Muscle of leg (tissue), 3 donors: ENCODE measurements at regions not wholly inside any gene's neighbourhood (a gene's known extent, or its start where the extent isn't known, plus 50 kb on each side); places are given as distances from the start of the nearest gene placed in this dataset.
"Not testable (repeated sequence)": the region's sequence is repeated elsewhere in the genome, so short reads cannot be mapped to it uniquely, and the experiment has no call there.

ENCODE experiments used
- DNase-seq: peaks from one replicate; pipeline ENCODE4 v3.0.0; 2013
- H3K27ac ChIP-seq: one replicate; pipeline ENCODE4 v1.5.1; 2013; ENCODE audit warnings: mild to moderate bottlenecking, low read length, control low read depth
- H3K27me3 ChIP-seq: one replicate; pipeline ENCODE4 v1.6.1; 2013; ENCODE audit warnings: low read length; ENCODE audit not compliant: control insufficient read depth, insufficient read depth
- H3K36me3 ChIP-seq: one replicate; pipeline ENCODE4 v1.6.1; 2013; ENCODE audit warnings: low read length; ENCODE audit not compliant: control insufficient read depth, insufficient read depth
- H3K4me1 ChIP-seq: one replicate; pipeline ENCODE4 v1.6.1; 2013; ENCODE audit warnings: low read length; ENCODE audit not compliant: control insufficient read depth, insufficient read depth
- H3K4me3 ChIP-seq: one replicate; pipeline ENCODE4 v1.5.1; 2013; ENCODE audit warnings: low read length, control low read depth
- H3K9me3 ChIP-seq: replicated peaks from 2 replicates; pipeline ENCODE4 v1.6.1; 2013; ENCODE audit warnings: low read depth, low read length; ENCODE audit not compliant: control insufficient read depth
- WGBS: methylation state at CpG from one replicate; pipeline ENCODE4 v1.1.5; 2013; ENCODE audit warnings: missing lambda C conversion rate; ENCODE audit not compliant: insufficient coverage; 5-methylcytosine and 5-hydroxymethylcytosine counted together

DNA sequence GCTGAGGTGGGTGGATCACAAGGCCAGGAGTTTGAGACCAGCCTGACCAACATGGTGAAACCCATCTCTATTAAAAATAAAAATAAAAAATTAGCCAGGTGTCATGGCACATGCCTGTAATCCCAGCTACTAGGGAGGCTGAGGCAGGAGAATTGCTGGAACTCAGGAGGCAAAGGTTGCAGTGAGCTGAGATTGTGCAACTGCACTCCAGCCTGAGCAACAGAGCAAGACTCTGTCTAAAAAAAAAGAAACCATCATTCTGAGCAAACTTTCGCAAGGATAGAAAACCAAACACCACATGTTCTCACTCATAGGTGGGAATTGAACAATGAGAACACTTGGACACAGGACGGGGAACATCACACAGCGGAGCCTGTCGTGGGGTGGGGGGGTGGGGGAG lies 126.4 kb downstream of the MPP7 start:
- H3K9me3 ChIP-seq, H3K4me3 ChIP-seq, H3K27me3 ChIP-seq, H3K27ac ChIP-seq, H3K4me1 ChIP-seq, DNase-seq, H3K36me3 ChIP-seq: not testable (repeated sequence)
- WGBS, result no CpG with 5 or more reads among the region's 4 CpGs

DNA sequence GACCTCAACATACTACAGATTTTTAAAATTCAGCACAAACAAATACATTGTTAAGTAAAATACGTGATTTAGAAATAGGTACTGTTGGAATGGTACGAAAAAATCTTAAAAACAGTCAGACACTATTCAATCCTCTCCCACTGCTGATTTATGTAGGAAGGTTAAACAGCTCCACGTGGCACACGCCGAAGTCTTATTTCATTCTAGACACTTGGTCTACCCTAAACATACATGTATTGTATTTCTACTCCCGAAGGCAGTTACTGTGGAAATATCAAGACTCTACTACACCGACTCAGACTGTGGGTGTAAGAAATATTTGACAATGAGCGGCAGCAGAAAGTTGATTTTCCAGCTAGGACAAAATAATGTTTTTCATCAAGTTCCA lies 130.6 kb downstream of the MPP7 start:
- Histone ChIP-seq H3K4me1 (no peaks in the 10 kb centered on the region), H3K36me3 (no peaks in the 10 kb centered on the region), H3K27ac (no peak overlapping the region), H3K9me3 (no peaks in the 10 kb centered on the region), H3K27me3 (no peaks in the 10 kb centered on the region), H3K4me3 (no peak overlapping the region)
- no CpG with 5 or more reads among the region's 8 CpGs for WGBS
- DNase-seq, result no peak

DNA sequence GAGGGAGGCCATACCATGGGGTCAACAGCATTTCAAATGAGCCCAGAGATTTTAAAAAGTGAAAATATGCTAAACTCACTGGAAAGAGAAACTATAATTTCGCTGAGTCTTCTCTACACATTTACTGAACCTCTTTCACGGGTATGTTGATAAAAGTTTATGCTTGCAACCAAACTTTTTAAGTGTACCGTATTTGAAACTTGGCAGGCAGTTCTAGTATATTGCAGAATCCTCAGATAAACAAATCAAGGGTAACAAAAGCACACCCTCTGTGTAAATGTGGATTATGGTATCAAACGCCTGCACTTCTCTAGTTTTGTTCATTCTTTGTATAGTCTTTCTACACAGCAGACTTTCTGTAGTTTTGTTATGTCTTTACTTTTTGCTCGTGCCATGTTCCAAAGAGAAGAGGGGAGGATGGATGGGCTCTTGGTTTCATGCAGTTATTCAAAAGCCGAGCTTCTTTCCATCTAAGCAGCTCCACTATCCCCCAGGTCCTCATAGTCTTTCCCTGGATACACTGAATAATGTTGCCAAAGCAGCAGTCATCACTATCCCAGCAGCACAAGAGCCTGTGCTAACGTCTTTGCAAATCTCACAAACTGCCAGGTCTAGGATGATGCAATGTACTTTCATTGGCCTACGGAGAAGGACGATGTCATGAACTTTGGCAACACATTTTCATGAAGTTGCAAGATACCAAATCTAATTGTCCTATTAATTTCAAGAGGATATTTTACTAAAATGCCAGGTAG lies 131.2 kb downstream of the MPP7 start:
- H3K9me3 ChIP-seq, result no peaks in the 10 kb centered on the region
- no peaks in the 10 kb centered on the region for H3K36me3 ChIP-seq
- no peaks in the 10 kb centered on the region for H3K4me1 ChIP-seq
- peak; percentile 53 for DNase-seq
- H3K27ac ChIP-seq, result no peak overlapping the region
- H3K27me3 ChIP-seq, result no peaks in the 10 kb centered on the region
- WGBS, result no CpG with 5 or more reads among the region's 9 CpGs
- H3K4me3 ChIP-seq, result no peak overlapping the region

DNA sequence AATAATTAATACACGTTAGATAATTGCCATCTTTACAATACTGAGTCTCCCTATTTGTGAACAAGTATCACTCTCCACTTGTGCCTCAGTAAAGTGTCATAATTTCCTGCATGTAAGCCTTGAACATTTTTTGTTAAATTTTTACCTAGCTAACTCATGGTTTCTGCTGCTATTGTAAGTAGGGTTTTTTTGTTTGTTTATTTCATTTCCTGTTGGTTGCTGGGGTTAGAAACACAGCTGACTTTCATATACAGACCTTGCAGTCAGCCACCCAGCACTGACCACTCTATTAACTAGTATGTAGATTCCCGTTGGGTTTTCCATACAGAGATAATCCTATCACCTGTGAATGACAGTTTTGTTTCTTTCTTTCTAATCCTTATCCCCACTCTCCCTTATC lies 133.3 kb downstream of the MPP7 start:
- Histone ChIP-seq H3K9me3 (no peaks in the 10 kb centered on the region), H3K27ac (no peak overlapping the region), H3K27me3 (no peaks in the 10 kb centered on the region), H3K4me1 (no peaks in the 10 kb centered on the region), H3K36me3 (no peaks in the 10 kb centered on the region), H3K4me3 (no peak overlapping the region)
- no peak for DNase-seq
- WGBS, result no CpG with 5 or more reads among the region's 2 CpGs

DNA sequence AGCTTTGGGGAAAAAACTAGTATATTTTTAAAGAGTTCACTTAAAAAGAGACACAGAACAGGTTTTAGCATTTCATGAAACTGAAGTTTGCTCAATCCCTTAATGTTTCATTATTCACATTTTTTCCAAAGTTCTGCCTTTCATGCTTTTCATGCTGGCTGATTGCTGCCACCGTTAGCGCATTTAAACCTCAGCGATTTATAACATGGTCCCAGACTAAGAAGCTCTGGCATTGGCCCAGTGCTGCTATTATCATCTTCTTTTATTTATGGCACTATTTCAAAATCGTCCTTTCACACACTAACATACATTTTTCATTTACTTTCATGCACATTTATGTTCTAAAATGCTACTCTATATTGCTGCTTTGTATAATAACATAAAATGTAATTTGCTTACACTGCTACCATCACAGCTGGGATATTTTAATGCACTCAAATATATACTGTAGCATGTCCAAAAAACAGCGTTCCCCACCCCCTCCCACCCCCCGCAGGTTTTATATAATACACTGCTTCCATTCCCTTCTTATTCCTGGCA lies 141.9 kb downstream of the MPP7 start:
- Histone ChIP-seq H3K27me3 (no peaks in the 10 kb centered on the region), H3K36me3 (no peaks in the 10 kb centered on the region), H3K9me3 (no peaks in the 10 kb centered on the region), H3K4me3 (no peak overlapping the region), H3K27ac (no peak overlapping the region), H3K4me1 (no peaks in the 10 kb centered on the region)
- WGBS, result 38% methylated on average over 3 of the region's 6 CpGs
- peak; percentile 61 for DNase-seq

DNA sequence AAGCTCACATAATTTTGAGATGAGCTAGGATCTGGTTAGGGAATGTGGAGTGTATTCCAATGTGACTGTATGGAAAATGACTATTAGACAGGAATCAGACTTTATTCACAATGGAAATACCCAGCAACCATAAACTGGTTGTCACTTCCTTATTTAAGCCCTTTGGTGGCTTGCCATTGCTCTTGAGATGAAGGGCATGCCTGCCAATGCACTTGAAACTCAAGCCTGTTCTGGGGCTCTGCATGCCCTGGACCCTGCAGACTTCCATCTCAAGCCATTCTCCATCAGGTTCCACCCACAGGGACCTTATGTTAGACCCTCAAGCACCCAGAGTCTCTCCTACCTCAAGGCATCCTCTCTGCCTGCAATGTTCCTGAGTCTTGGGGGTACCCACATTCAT lies 145.5 kb downstream of the MPP7 start:
- Histone ChIP-seq H3K27me3 (no peaks in the 10 kb centered on the region), H3K27ac (no peak overlapping the region), H3K4me1 (no peaks in the 10 kb centered on the region), H3K4me3 (no peak overlapping the region), H3K36me3 (no peaks in the 10 kb centered on the region), H3K9me3 (no peaks in the 10 kb centered on the region)
- DNase-seq, result no peak

DNA sequence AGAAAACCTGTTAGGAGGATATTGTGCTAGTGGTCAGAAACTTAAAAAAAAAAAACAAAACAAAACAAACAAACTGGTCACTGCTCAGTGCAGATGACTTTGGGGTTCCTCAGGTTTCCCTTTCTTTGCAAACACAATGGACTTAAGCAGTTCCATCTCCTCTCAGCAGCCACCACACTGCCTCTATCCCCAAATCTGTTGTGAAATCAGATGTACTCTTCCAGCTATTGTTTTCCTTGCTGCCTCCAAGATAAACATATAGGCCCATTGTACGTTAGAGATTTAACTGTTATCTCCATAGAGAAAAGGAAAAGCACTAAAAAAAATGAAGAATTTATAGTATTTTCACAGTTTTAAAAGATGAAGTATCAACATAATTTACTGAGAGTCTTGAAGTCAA lies 147.1 kb downstream of the MPP7 start:
- WGBS, result no CpG with 5 or more reads among the region's 1 CpG
- Histone ChIP-seq H3K27me3 (no peaks in the 10 kb centered on the region), H3K9me3 (no peaks in the 10 kb centered on the region), H3K36me3 (no peaks in the 10 kb centered on the region), H3K27ac (no peak overlapping the region), H3K4me1 (no peaks in the 10 kb centered on the region), H3K4me3 (no peak overlapping the region)
- no peak for DNase-seq

DNA sequence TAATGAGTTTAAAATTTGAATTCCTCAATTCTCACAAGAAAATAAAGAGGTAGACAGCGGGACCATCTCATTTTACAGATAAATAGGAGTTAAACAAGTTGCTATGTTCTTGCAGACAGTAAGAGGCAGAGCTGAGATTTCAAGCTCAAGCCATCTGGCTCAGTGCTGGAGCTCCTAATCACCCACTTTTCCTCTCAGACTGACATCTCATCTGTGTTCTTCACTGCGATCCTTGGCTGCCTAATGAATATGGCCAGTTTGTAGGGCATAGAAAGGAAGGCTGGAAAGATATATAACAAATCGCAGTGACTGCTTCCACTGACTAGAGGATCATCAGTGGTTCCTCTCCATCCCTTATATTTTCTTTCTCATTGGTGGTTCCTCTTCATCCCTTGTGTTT lies 151.2 kb downstream of the MPP7 start:
- Histone ChIP-seq H3K27me3 (no peaks in the 10 kb centered on the region), H3K27ac (no peak overlapping the region), H3K36me3 (no peaks in the 10 kb centered on the region), H3K4me3 (no peak overlapping the region), H3K4me1 (no peaks in the 10 kb centered on the region), H3K9me3 (no peaks in the 10 kb centered on the region)
- no CpG with 5 or more reads among the region's 3 CpGs for WGBS
- DNase-seq, result peak; percentile 31

DNA sequence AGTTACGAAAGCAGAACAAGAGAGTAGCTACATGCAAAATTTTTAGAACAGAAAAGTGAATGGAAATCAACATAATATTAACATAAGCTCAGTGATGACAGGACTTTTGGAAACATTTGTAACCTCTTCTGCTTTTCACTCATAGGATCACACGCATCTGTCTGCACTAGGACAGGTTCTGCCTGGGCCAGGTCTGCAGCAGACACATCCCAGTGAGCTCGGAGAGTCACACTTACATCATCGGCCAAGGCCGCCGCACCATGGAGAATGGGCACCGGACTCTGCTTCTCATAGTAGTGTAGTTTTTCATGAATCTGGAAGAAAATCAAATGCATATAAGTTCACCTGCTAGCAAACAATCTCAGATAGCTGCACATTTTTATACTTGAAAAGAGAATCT lies 150.9 kb upstream of the ODAD2 start:
- H3K27me3 ChIP-seq, result no peaks in the 10 kb centered on the region
- WGBS, result 65% methylated on average over 5 of the region's 7 CpGs
- no peak overlapping the region for H3K27ac ChIP-seq
- H3K4me3 ChIP-seq, result no peak overlapping the region
- no peaks in the 10 kb centered on the region for H3K4me1 ChIP-seq
- H3K9me3 ChIP-seq, result no peaks in the 10 kb centered on the region
- DNase-seq, result peak; percentile 54
- no peaks in the 10 kb centered on the region for H3K36me3 ChIP-seq

DNA sequence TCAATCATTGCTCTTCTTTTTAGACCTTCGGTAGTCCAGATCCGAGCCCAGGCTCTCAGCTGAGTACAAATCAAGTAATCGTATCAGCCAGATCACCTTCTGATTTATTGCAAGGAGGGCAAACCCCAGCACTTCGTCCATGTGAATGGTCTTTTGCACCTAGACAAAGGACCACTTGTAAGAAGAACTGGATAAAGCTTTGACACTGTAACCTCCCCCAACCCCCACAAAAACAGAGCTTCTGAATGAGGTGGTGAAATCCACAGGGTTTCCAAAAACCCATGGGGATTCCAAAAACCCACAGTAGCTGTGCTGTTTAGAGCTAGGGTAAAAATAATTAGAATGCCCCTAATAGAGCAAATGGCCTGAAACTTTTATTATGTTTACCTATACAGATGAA lies 148.8 kb upstream of the ODAD2 start:
- H3K4me1 ChIP-seq, result no peaks in the 10 kb centered on the region
- no peak overlapping the region for H3K27ac ChIP-seq
- H3K36me3 ChIP-seq, result no peaks in the 10 kb centered on the region
- 48% methylated on average over 3 of the region's 4 CpGs for WGBS
- no peaks in the 10 kb centered on the region for H3K9me3 ChIP-seq
- DNase-seq, result no peak
- H3K27me3 ChIP-seq, result no peaks in the 10 kb centered on the region
- no peak overlapping the region for H3K4me3 ChIP-seq

DNA sequence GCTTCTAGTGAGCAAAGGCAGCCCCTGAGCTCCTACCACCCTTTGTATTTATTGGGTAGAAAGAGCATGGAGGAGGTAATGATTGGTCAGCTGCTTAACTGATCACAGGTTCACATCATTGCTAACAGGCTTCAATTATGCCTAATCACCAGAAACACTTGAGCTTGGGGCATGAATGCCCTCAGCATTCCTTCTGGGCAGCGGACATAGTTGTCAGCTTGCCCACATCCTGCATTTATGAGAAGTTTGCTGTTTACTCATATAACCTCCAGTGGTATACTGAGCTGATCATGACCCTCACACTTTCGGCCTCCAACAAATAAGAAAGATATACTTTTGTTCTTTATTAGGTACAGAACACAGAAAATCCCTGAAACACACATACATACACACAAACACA lies 140.3 kb upstream of the ODAD2 start:
- WGBS, result 100% methylated on average over 1 of the region's 2 CpGs
- Histone ChIP-seq H3K4me3 (no peak overlapping the region), H3K4me1 (no peaks in the 10 kb centered on the region), H3K27me3 (no peaks in the 10 kb centered on the region), H3K36me3 (no peaks in the 10 kb centered on the region), H3K27ac (no peak overlapping the region), H3K9me3 (peaks cover 9% of the 10 kb centered on the region)
- DNase-seq, result no peak
